GM18502 (cell line): ENCODE measurements at regions not wholly inside any gene's neighbourhood (a gene's known extent, or its start where the extent isn't known, plus 50 kb on each side); places are given as distances from the start of the nearest gene placed in this dataset.
"Not testable (repeated sequence)": the region's sequence is repeated elsewhere in the genome, so short reads cannot be mapped to it uniquely, and the experiment has no call there.

Experiments used
- ATAC-seq: cut with Tn5 transposase; IDR thresholded peaks from one replicate; pipeline ENCODE4 v1.9.1; 2021; ENCODE audit warnings: mild to moderate bottlenecking; ENCODE audit not compliant: unreplicated experiment, poor library complexity

DNA sequence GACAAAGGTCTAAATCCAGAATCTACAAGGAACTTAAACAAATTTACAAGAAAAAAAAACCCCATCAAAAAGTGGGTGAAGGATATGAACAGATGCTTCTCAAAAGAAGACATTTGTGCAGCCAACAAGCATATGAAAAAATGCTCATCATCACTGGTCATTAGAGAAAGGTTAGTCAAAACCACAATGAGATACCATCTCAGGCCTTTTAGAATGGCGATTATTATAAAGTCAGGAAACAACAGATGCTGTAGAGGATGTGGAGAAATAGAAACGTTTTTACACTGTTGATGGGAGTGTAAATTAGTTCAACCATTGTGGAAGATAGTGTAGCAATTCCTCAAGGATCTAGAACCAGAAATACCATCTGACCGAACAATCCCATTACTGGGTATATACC lies 518.9 kb upstream of the CCDC54 start:
- ATAC-seq, result not testable (repeated sequence)

DNA sequence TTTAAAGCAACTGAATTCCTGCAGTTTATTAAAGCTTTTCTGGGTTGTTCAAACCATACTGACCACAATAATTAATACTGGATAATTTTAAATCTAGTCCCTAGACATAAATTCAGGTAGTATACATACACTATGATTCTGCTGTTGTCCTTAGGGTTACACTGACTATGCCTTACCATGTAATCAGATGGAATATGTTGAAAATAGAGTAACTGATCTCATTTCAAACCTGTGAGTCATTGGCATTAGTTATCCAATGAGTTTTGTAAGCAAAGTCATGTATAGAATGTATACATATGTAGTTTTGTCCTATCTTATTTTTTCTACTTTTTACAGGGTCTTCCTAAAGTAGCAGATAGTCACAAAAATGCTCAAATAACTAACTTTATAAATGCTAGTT lies 517.1 kb upstream of the CCDC54 start:
- ATAC-seq, result no peak

DNA sequence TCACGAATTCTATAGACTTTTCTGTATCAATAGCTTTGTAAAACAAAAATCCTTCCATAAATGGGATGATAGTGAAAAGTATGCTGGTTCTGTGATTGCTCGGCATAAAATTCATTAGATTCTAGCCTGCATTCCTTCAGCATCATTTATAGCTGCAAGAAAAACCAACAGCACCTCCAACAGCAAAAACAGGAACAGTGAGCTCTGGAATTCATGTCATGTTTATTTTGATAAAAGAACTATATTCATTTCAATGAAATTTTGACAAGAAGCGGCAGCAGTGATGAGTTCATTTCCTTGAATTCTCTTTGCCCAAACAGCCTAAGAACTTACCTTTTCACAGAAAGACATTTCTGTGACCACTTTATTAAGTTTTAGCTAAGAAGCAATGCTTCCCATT lies 515.2 kb upstream of the CCDC54 start:
- no peak for ATAC-seq

DNA sequence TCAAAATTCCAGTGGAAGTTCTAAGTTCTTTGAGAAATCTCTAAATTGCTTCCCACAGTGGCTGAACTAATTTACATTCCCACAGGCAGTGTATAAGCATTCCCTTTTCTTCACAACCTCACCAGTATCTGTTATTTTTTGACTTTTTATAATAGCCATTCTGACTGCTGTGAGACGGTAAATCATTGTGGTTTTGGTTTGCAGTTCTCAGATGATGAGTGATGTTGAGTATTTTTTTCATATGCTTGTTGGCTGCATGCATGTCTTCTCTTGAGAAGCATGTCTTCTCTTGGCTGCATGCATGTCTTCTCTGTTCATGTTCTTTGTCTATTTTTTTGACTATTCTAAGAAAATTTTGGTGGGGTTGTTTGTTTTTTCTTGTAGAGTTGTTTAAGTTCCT lies 499.6 kb upstream of the CCDC54 start:
- no peak for ATAC-seq

DNA sequence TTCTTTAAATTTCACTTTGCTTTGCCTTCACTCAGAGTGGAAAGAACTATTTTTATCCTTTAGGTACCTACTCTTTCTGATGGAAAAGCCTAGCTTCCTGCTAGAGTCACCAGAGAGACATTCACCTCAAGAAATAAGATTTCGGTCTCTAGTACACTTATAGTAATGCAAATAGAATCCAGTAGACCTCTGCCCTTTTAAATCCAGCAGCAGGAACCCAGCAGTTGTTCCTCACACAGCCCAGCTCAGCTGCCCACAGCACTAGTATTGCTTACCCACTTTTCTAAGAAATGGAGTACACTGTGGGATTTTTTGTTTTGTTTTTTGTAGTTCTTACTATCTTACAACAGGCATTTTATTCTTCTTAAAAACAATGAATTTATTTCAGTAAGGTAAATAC lies 497.0 kb upstream of the CCDC54 start:
- no peak for ATAC-seq

DNA sequence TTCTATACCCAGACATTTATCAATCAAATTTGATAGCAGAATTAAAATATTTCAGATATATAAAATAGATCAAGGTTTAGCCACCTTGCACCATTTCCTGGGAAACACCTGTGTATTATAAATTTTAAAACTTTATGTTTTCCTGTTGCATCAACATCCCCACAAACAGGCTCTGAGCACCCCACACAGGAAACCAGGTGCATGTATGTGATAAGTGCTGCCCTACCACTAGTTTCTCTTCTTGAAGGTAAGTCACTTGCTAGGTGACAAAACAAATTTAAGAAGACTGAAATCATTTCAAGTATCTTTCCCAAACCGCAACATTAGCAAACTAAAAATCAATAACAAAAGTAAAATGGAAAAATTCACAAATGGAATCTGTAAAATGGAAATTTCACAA lies 496.1 kb upstream of the CCDC54 start:
- ATAC-seq, result no peak

- no peak for ATAC-seq
Observed at GRCh38 chr3:106882297-106882696, 494.9 kb upstream of the CCDC54 start.

GRCh38 chr3:106906074-106906473 lies 471.2 kb upstream of the CCDC54 start:
- no peak for ATAC-seq

GRCh38 chr3:106908181-106908938 lies 468.9 kb upstream of the CCDC54 start:
- no peak for ATAC-seq

- ATAC-seq, result no peak
Observed at GRCh38 chr3:106913111-106913698, 464.0 kb upstream of the CCDC54 start.

GRCh38 chr3:106913966-106914365 lies 463.3 kb upstream of the CCDC54 start:
- no peak for ATAC-seq

DNA sequence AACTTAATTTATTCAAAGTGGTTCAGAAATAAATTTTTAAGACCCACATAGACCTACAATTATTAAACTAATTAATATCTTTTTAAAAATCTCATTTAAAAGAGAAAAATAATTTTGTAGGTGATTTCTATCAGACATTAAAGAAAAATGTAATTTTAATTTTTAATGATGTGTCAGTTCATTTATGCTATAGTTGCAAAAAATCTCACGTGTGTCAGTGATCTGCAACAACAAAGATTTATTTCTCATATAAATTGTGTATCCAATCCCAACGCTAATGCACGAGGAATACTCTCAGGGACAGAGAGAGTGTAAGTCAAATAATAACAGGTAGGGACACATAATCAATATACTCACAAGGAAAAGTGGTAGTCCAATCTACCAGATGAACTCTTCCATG lies 456.6 kb upstream of the CCDC54 start:
- no peak for ATAC-seq

DNA sequence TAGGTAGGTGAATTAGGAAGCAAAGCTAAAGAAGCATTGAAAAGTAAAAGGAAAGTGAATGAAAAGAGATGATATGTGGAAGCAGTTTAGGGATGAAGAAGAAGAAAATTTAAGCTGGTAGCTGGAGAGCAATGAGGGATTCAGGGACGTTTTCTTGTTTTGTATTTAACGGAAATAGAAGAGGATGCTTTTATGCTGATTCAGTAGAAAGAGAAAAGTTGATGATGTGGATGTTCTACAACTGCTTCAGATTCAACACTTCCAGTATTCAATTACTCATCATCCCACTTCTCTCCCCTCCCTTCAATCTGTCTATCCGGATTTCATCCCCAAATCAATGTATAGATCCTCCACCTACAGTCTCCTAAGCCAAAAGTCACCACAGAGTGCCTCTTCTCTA lies 448.2 kb upstream of the CCDC54 start:
- ATAC-seq, result no peak

DNA sequence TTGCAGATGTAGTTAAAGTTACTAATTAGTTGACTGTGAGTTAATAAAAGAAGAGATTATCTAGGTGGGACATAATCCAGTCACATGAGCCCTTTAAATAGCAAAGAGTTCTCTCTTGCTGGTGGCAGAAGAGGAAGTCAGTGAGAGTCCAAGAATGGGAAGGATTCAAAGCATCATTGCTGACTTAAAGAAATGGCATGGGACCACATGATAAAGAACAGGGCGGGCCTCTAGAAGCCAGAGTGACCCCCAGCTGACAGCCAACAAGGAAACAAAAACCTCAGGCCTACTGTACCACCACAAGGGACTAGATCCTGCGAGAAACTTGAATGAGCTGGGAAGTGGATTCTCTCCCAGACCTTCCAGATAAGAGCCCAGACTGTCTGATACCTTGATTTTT lies 447.2 kb upstream of the CCDC54 start:
- no peak for ATAC-seq

DNA sequence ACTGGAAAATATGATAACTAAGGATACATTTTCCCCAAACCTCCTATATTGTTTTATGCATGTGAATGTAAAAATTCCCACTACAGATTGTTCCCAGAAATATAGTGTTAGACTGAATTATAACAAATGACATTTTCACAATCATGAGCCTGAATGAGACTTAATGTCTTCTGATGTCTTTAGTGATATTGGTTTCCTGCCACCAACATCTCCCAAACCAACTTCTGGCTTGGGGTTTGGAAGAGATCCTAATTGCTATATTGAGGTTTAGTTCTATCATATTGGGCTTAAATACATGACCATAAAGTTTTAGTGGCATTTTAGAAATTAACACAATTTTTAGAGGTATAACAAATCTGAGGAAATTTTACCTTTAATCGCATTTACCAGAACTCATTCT lies 445.3 kb upstream of the CCDC54 start:
- no peak for ATAC-seq

DNA sequence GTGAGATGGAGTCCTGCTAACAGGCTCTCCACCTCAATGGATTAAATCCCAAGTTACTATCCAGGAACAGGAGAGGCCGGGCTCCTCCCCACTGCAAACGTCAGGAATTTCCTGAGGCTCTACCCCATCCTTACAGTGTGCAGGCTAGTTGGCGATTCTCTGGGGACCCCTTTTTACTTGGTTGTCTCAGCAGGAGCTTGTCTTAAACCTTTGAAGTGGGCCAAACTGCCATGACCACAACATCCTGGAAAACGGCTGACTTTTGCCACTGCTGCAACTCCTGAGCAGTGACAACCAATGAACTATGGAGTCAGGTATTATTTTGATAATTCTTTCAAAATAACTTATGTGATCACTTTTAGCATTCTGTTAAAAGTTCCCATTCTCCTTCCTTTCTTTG lies 440.9 kb upstream of the CCDC54 start:
- ATAC-seq, result no peak

- no peak for ATAC-seq
Observed at GRCh38 chr3:106942051-106942450, 435.2 kb upstream of the CCDC54 start.

DNA sequence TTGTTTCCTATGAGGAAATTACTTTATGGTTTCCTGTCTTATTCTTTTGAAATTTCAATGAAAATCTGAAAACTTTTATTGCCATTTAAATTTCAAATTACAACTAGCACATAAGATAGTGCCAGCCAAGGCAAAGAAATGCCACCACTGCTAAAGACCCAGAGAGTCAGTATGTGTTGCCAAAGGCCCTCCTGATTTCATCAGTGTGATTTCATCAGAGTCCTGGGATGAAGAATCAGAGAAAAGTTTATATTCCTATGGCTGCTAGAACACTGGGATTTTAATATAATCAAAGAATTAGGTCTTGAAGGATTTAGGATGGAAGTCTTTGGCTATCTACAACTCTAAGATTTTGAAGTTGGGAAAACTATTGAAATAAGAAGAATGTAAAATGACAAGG lies 434.2 kb upstream of the CCDC54 start:
- no peak for ATAC-seq

GRCh38 chr3:106945435-106945834 lies 431.8 kb upstream of the CCDC54 start:
- no peak for ATAC-seq

- no peak for ATAC-seq
Observed at GRCh38 chr3:106946866-106947265, 430.4 kb upstream of the CCDC54 start.

- ATAC-seq, result no peak
Observed at GRCh38 chr3:106957029-106957428, 420.2 kb upstream of the CCDC54 start.

GRCh38 chr3:106962993-106963392 lies 414.2 kb upstream of the CCDC54 start:
- ATAC-seq, result no peak
